ENCODE measurements at regions not wholly inside any gene's neighbourhood (a gene's known extent, or its start where the extent isn't known, plus 50 kb on each side); places are given as distances from the start of the nearest gene placed in this dataset.

DNA sequence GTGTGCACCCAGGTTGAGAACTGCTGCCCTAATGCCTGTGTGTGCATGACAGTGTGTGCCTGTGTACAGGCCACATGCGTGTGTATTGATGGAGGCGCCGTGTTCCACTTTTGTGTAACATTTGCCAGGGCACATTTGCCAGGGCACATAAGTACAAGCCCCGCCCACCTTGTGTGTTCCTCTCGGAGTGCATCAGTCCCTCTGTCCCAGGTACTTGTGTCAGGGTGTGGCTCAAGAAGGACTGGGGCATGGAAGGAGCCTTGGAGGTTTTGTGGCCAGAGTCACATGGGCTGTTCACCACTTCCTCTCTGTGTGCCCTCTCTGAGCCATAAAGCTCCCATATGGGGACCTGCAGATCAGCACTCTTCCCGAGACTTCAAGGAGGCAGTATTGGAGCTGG lies 73.9 kb downstream of the MRM1 start:
- Histone ChIP-seq H3K4me3 (ENCODE audit: low read depth, low read length) (no peak overlapping the region), H3K9me3 (ENCODE audit: control insufficient read depth, insufficient read depth, low read length) (no peaks in the 10 kb centered on the region), H3K36me3 (ENCODE audit: control insufficient read depth, insufficient read depth, low read length) (no peaks in the 10 kb centered on the region), H3K4me1 (ENCODE audit: control insufficient read depth, insufficient read depth, low read length) (no peaks in the 10 kb centered on the region), H3K27me3 (ENCODE audit: control insufficient read depth, insufficient read depth, low read length) (peaks cover 2% of the 10 kb centered on the region), H3K27ac (ENCODE audit: low read depth, low read length) (no peak overlapping the region)
- DNase-seq (ENCODE audit: low read depth in 4 of 6, low spot score in 6 of 6) = no peak
- 66% methylated on average over 6 of the region's 6 CpGs for WGBS (ENCODE audit: insufficient coverage)

GRCh38 chr17:36675786-36676185 lies 74.4 kb downstream of the MRM1 start:
- no peaks in the 10 kb centered on the region for H3K36me3 ChIP-seq (ENCODE audit: control insufficient read depth, insufficient read depth, low read length)
- H3K4me3 ChIP-seq (ENCODE audit: low read depth, low read length) = no peak overlapping the region
- H3K27me3 ChIP-seq (ENCODE audit: control insufficient read depth, insufficient read depth, low read length) = peaks cover 2% of the 10 kb centered on the region
- 66% methylated on average over 2 of the region's 2 CpGs for WGBS (ENCODE audit: insufficient coverage)
- no peaks in the 10 kb centered on the region for H3K4me1 ChIP-seq (ENCODE audit: control insufficient read depth, insufficient read depth, low read length)
- no peak for DNase-seq (ENCODE audit: low read depth in 4 of 6, low spot score in 6 of 6)
- no peak overlapping the region for H3K27ac ChIP-seq (ENCODE audit: low read depth, low read length)
- no peaks in the 10 kb centered on the region for H3K9me3 ChIP-seq (ENCODE audit: control insufficient read depth, insufficient read depth, low read length)

DNA sequence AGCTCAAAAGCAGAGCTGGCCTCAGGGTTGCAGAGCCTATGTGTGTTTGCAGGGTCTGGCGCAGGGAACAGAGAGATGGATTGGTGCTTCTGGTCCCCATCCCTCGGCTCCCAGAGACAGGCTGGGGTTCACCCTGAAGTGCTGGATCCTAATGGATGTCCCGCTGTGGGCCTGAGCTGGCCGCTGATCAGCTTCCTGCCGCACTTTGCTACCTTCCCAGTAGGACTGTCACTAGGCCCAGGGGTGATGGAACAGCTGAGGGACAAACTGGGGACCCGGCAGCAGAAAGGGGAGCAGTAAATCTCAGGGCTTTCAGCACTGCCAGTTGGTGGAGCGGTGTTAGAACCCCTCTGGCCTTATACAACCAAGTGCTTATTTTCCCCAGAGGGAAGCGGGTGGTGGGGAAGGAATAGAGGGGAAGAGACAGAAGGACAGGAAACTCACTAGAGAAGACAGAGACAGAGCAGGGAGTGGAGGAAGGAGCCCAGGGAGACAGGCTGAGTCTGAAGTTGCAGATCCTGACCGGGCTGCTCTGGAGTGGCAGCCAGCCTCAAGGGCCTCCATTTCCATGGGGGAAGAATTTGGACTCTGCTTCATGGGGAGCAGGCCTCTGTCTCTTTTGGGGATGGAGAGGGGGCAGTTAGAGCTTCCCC lies 78.6 kb downstream of the MRM1 start:
- no peak for DNase-seq (ENCODE audit: low read depth in 4 of 6, low spot score in 6 of 6)
- no peaks in the 10 kb centered on the region for H3K9me3 ChIP-seq (ENCODE audit: control insufficient read depth, insufficient read depth, low read length)
- peaks cover 2% of the 10 kb centered on the region for H3K27me3 ChIP-seq (ENCODE audit: control insufficient read depth, insufficient read depth, low read length)
- no peak overlapping the region for H3K27ac ChIP-seq (ENCODE audit: low read depth, low read length)
- no peaks in the 10 kb centered on the region for H3K4me1 ChIP-seq (ENCODE audit: control insufficient read depth, insufficient read depth, low read length)
- WGBS (ENCODE audit: insufficient coverage) = 72% methylated on average over 8 of the region's 9 CpGs
- no peaks in the 10 kb centered on the region for H3K36me3 ChIP-seq (ENCODE audit: control insufficient read depth, insufficient read depth, low read length)
- no peak overlapping the region for H3K4me3 ChIP-seq (ENCODE audit: low read depth, low read length)

DNA sequence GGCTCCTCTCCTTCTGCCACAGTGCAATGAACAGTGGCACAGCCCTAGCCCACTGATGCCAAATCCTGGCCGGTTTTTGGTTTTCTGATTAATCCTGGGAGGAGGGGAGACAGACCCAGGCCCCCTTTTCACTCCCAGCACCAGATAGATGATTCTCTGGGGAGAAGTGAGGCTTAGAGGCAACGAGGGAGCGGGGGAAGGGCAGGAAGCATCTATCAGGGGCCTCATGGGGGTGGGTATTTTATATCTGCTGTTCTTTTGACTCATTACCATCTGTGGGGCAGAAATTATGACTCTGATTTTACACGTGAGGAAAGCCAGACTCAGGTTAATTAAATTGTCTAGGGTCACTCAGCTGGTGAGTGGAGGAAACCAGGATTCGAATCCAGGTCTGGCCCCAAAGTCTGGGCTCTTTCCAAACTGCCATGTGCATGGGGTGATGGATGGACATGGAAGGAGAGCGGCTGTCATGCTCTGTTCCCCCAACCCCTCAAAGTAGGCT lies 79.4 kb downstream of the MRM1 start:
- WGBS (ENCODE audit: insufficient coverage) = 79% methylated on average over 4 of the region's 6 CpGs
- no peak overlapping the region for H3K4me3 ChIP-seq (ENCODE audit: low read depth, low read length)
- H3K9me3 ChIP-seq (ENCODE audit: control insufficient read depth, insufficient read depth, low read length) = no peaks in the 10 kb centered on the region
- H3K36me3 ChIP-seq (ENCODE audit: control insufficient read depth, insufficient read depth, low read length) = no peaks in the 10 kb centered on the region
- no peak overlapping the region for H3K27ac ChIP-seq (ENCODE audit: low read depth, low read length)
- H3K27me3 ChIP-seq (ENCODE audit: control insufficient read depth, insufficient read depth, low read length) = peaks cover 2% of the 10 kb centered on the region
- no peak for DNase-seq (ENCODE audit: low read depth in 4 of 6, low spot score in 6 of 6)
- H3K4me1 ChIP-seq (ENCODE audit: control insufficient read depth, insufficient read depth, low read length) = no peaks in the 10 kb centered on the region

- Histone ChIP-seq H3K4me3 (ENCODE audit: low read depth, low read length) (no peak overlapping the region), H3K9me3 (ENCODE audit: control insufficient read depth, insufficient read depth, low read length) (no peaks in the 10 kb centered on the region), H3K4me1 (ENCODE audit: control insufficient read depth, insufficient read depth, low read length) (no peaks in the 10 kb centered on the region), H3K27ac (ENCODE audit: low read depth, low read length) (no peak overlapping the region), H3K36me3 (ENCODE audit: control insufficient read depth, insufficient read depth, low read length) (no peaks in the 10 kb centered on the region), H3K27me3 (ENCODE audit: control insufficient read depth, insufficient read depth, low read length) (no peaks in the 10 kb centered on the region)
- WGBS (ENCODE audit: insufficient coverage) = 83% methylated on average over 2 of the region's 7 CpGs
- no peak for DNase-seq (ENCODE audit: low read depth in 4 of 6, low spot score in 6 of 6)
Observed at GRCh38 chr17:36682773-36683172, 81.4 kb downstream of the MRM1 start.

- H3K27me3 ChIP-seq (ENCODE audit: control insufficient read depth, insufficient read depth, low read length) = no peaks in the 10 kb centered on the region
- 77% methylated on average over 3 of the region's 5 CpGs for whole genome bisulfite sequencing (ENCODE audit: insufficient coverage)
- no peaks in the 10 kb centered on the region for H3K36me3 ChIP-seq (ENCODE audit: control insufficient read depth, insufficient read depth, low read length)
- DNase-seq (ENCODE audit: low read depth in 4 of 6, low spot score in 6 of 6) = no peak
- no peak overlapping the region for H3K4me3 ChIP-seq (ENCODE audit: low read depth, low read length)
- no peaks in the 10 kb centered on the region for H3K9me3 ChIP-seq (ENCODE audit: control insufficient read depth, insufficient read depth, low read length)
- no peaks in the 10 kb centered on the region for H3K4me1 ChIP-seq (ENCODE audit: control insufficient read depth, insufficient read depth, low read length)
- no peak overlapping the region for H3K27ac ChIP-seq (ENCODE audit: low read depth, low read length)
Observed at GRCh38 chr17:36683387-36683786, 82.0 kb downstream of the MRM1 start.

DNA sequence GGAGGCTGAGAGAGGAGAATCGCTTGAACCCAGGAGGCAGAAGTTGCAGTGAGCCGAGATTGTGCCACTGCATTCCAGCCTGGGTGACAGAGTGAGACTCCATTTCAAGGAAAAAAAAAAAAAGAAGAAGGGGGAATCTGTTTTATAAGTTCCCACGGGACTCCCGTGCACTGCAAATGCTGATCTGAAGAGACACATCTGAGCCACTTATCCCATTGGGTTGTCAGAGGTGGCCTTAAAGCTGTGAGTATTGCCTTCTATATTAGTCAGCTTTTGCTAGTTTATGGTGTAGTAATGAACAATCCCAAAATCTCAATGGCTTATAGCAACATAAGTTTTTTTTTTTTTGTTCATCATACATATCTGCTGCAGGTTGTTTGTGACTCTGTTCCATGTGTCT lies 82.8 kb downstream of the MRM1 start:
- no CpG with 5 or more reads among the region's 4 CpGs for whole genome bisulfite sequencing (ENCODE audit: insufficient coverage)
- no peak for DNase-seq (ENCODE audit: low read depth in 4 of 6, low spot score in 6 of 6)
- Histone ChIP-seq H3K27ac (ENCODE audit: low read depth, low read length) (no peak overlapping the region), H3K36me3 (ENCODE audit: control insufficient read depth, insufficient read depth, low read length) (no peaks in the 10 kb centered on the region), H3K4me1 (ENCODE audit: control insufficient read depth, insufficient read depth, low read length) (no peaks in the 10 kb centered on the region), H3K4me3 (ENCODE audit: low read depth, low read length) (no peak overlapping the region), H3K9me3 (ENCODE audit: control insufficient read depth, insufficient read depth, low read length) (no peaks in the 10 kb centered on the region), H3K27me3 (ENCODE audit: control insufficient read depth, insufficient read depth, low read length) (no peaks in the 10 kb centered on the region)

GRCh38 chr17:36686123-36686669 lies 84.8 kb downstream of the MRM1 start:
- 74% methylated on average over 15 of the region's 15 CpGs for WGBS (ENCODE audit: insufficient coverage)
- no peak overlapping the region for H3K27ac ChIP-seq (ENCODE audit: low read depth, low read length)
- H3K27me3 ChIP-seq (ENCODE audit: control insufficient read depth, insufficient read depth, low read length) = no peaks in the 10 kb centered on the region
- DNase-seq (ENCODE audit: low read depth in 4 of 6, low spot score in 6 of 6) = no peak
- no peaks in the 10 kb centered on the region for H3K4me1 ChIP-seq (ENCODE audit: control insufficient read depth, insufficient read depth, low read length)
- no peaks in the 10 kb centered on the region for H3K36me3 ChIP-seq (ENCODE audit: control insufficient read depth, insufficient read depth, low read length)
- no peaks in the 10 kb centered on the region for H3K9me3 ChIP-seq (ENCODE audit: control insufficient read depth, insufficient read depth, low read length)
- no peak overlapping the region for H3K4me3 ChIP-seq (ENCODE audit: low read depth, low read length)

- WGBS (ENCODE audit: insufficient coverage) = 48% methylated on average over 4 of the region's 5 CpGs
- no peaks in the 10 kb centered on the region for H3K27me3 ChIP-seq (ENCODE audit: control insufficient read depth, insufficient read depth, low read length)
Observed at GRCh38 chr17:36687736-36688135, 86.4 kb downstream of the MRM1 start.

DNA sequence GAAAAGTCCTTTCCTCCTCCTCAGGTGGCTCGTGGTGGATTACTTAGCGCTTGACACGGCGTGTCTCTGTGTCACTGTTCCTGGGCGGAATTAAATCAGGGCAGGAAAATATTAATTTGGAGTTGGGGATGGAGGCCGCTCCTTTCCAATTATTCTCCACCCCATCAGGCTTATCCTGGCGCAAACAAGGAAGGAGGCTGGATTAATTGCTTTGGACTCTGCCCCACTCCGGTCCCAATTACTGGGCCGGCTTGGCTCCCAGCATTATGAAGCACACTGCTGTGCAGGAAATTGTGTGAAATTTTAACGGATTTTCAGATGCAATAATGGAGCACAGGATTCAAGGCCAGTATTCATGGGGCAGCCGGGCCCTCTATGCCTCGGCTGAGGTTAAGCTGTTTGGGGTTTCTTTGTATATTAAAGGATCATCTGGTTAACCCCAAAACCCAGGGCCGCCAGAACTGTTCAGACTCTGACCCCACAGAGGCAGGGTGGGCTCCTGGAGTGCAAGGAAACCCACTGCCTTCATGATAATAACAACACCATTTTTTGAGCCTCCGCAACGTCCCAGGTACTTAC lies 87.8 kb downstream of the MRM1 start:
- Histone ChIP-seq H3K27ac (ENCODE audit: low read depth, low read length) (no peak overlapping the region), H3K36me3 (ENCODE audit: control insufficient read depth, insufficient read depth, low read length) (no peaks in the 10 kb centered on the region), H3K4me1 (ENCODE audit: control insufficient read depth, insufficient read depth, low read length) (no peaks in the 10 kb centered on the region), H3K9me3 (ENCODE audit: control insufficient read depth, insufficient read depth, low read length) (no peaks in the 10 kb centered on the region), H3K27me3 (ENCODE audit: control insufficient read depth, insufficient read depth, low read length) (no peaks in the 10 kb centered on the region), H3K4me3 (ENCODE audit: low read depth, low read length) (no peak overlapping the region)
- DNase-seq (ENCODE audit: low read depth in 4 of 6, low spot score in 6 of 6) = peak in 2 of 6 donors; percentile 20 to 69
- WGBS (ENCODE audit: insufficient coverage) = 53% methylated on average over 5 of the region's 15 CpGs

More at GRCh38 chr17:36687736-36688135, 86.4 kb downstream of the MRM1 start:
- no peak for DNase-seq (ENCODE audit: low read depth in 4 of 6, low spot score in 6 of 6)
- no peaks in the 10 kb centered on the region for H3K4me1 ChIP-seq (ENCODE audit: control insufficient read depth, insufficient read depth, low read length)
- no peak overlapping the region for H3K4me3 ChIP-seq (ENCODE audit: low read depth, low read length)
- H3K9me3 ChIP-seq (ENCODE audit: control insufficient read depth, insufficient read depth, low read length) = no peaks in the 10 kb centered on the region
- no peaks in the 10 kb centered on the region for H3K36me3 ChIP-seq (ENCODE audit: control insufficient read depth, insufficient read depth, low read length)
- H3K27ac ChIP-seq (ENCODE audit: low read depth, low read length) = no peak overlapping the region

Measured in spinal cord (tissue), 9 donors.